Right lobe of liver (tissue), 4 donors: ENCODE measurements at regions not wholly inside any gene's neighbourhood (a gene's known extent, or its start where the extent isn't known, plus 50 kb on each side); places are given as distances from the start of the nearest gene placed in this dataset.

ENCODE experiments used
- POLR2A ChIP-seq: fragments of 450-650 bp; IDR thresholded peaks from one replicate; pipeline ENCODE4 v1.6.1; 2017; ENCODE audit warnings: antibody characterized with exemption, mild to moderate bottlenecking
- TF ChIP-seq, protein P1 (sequence below), 4 donors: fragments of 200-600 bp in 3 of 4; fragments of 450-650 bp in 1 of 4; IDR thresholded peaks; one replicate each; pipeline versions ENCODE4 v1.5.1 to v1.8.0; 2016 to 2022; ENCODE audit warnings: antibody characterized with exemption in 4 of 4, mild to moderate bottlenecking in 2 of 4
- donor health status: DM: no; HTN: no; CAD: no.
- donor health status: DM: no; HTN: no; CAD: no.
- donor health status: DM: no; HTN: yes; CAD: no.

DNA sequence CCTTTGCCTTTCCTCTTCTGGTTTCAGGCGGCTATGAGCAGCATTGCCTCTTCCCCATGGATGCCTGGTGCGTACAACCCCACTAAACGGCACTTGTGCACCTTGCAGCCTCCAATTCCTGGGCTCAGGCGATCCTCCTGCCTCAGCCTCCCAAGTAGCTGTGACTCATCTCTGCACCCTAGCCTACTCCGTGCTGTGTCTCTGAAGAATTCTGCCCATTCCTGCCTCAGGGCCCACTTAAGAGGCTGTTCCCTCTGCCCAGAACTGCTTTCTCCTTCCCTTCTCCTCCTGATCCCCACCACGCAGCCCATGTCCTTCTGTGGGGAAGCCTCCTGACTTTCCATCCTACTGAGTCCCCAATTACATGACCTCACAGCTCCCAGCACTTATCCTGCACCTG is 142.2 kb upstream of the ZNF507 start:
- TF ChIP-seq, protein P1, sequence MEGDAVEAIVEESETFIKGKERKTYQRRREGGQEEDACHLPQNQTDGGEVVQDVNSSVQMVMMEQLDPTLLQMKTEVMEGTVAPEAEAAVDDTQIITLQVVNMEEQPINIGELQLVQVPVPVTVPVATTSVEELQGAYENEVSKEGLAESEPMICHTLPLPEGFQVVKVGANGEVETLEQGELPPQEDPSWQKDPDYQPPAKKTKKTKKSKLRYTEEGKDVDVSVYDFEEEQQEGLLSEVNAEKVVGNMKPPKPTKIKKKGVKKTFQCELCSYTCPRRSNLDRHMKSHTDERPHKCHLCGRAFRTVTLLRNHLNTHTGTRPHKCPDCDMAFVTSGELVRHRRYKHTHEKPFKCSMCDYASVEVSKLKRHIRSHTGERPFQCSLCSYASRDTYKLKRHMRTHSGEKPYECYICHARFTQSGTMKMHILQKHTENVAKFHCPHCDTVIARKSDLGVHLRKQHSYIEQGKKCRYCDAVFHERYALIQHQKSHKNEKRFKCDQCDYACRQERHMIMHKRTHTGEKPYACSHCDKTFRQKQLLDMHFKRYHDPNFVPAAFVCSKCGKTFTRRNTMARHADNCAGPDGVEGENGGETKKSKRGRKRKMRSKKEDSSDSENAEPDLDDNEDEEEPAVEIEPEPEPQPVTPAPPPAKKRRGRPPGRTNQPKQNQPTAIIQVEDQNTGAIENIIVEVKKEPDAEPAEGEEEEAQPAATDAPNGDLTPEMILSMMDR (IDR thresholded peaks at IDR 0.05), result no peak
- TF ChIP-seq POLR2A, result no peak
